Sciatic nerve (tissue), 2 donors: ENCODE measurements at regions not wholly inside any gene's neighbourhood (a gene's known extent, or its start where the extent isn't known, plus 50 kb on each side); places are given as distances from the start of the nearest gene placed in this dataset.

Experiments
- ATAC-seq: fragments of 200-7000 bp; cut with Tn5 transposase; one replicate; pipeline ENCODE4 v1.9.1; 2020; ENCODE audit warnings: mild to moderate bottlenecking, moderate library complexity
- DNase-seq: peaks from one replicate; pipeline ENCODE4 v3.0.0-alpha.2; 2020; ENCODE audit warnings: low spot score
- intact Hi-C: fragments of 100-400 bp; cut with DNase I; formaldehyde crosslinking; loops from one replicate; pipeline ENCODE4 v1.14.2; 2022
- donor health status: DM: no; HTN: no; CAD: no.
- donor health status: DM: no; HTN: no; CAD: no.

GRCh38 chr3:25000971-25001591 is 427.0 kb upstream of the RARB start:
- intact Hi-C loops = no loop called here
- ATAC-seq = peak; percentile 32

DNA sequence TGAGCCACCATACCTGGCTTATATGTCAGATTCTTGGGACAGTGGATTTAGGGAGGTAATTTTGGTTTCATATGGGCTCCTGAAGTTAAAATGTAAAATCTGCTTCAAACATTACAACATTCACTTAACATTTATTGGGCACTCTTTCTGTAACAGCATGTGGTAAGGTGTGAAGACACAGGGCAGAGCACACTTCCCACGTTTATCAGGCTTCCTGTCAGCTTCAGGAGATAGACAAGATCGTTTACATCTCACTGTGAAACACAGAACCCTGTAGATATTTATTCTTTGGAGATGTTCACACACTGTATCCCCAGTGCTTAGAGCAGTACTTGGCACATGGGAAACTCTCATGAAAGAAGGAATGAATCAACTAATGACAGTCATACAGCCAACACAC is 426.0 kb upstream of the RARB start:
- ATAC-seq (no peak), DNase-seq (no peak)
- intact Hi-C loops = no loop called here

More at GRCh38 chr3:25000971-25001591, 427.0 kb upstream of the RARB start:
- DNase-seq = no peak

DNA sequence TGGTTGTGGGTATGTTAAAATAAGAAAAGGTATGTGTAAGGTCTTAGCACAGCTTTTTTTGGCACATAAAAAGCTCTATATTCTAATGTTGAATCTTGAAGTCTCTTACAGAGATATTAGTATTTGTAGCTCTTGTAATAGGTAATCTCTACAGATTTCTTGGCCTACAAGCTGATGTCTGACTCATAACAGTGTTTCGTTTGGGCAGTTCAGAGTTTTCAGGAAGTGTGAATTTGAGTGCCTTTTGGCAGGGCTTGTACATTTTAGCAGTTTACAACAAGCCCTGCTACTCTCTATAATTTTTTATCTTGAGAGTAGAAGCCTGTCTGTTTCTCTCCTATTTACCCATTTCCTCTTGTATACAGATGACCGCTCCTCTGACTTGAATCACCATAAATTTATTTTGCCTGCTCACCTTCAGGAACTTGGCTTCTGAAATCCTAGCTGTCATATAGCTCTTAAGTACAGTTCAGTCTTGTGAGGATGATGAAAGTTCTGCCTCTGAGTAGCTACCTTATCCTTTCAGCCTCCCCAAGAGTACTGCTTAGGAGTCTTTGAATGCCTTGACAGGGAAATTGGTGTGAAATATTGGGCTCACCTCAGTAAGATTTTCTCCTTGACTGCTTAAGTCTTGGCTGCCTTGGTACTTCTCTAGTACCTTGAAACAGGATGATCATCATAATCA is 419.9 kb upstream of the RARB start:
- intact Hi-C loops = no loop called here
- ATAC-seq (peak; percentile 90), DNase-seq (no peak)

DNA sequence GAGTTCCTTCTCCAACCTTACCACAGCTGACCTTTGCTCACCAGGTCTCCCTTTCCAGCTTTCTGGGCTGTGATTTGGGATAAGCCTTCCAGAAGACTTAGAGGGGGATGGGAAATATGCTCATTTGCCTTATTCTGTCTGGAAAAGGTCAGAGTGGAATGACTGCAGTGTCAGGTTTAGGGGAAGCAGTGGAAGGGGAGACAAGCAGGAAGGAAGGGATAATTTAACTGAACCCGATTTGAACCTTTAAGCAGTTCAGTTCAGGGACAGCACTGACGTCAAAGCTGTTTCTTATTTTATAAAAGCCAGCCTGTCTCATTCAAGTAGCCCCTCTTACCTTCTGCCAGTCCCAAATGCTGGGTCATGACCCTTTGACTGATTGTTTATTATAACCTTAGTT is 418.4 kb upstream of the RARB start:
- intact Hi-C loops = no loop called here
- ATAC-seq (peak; percentile 29), DNase-seq (no peak)

DNA sequence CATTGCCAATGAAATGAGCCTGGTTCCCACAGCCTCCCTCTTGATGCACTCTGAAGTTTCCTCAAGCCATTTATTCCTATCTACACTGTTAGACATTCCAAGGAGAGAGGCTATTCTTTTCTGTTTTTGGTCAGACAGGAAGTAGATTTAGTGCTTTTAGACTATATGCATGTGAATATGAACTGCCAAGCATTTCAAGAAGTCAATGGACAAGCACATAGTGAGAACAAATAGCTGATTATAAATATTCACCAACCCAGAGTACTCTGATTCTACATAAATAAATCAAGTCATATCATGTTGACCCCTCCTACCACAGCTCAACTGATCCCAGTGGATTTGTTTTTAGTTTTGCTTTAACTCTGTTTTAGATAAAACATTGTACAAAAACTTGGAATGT is 412.5 kb upstream of the RARB start:
- no peak for ATAC-seq
- intact Hi-C loops = no loop called here
- DNase-seq = no peak

DNA sequence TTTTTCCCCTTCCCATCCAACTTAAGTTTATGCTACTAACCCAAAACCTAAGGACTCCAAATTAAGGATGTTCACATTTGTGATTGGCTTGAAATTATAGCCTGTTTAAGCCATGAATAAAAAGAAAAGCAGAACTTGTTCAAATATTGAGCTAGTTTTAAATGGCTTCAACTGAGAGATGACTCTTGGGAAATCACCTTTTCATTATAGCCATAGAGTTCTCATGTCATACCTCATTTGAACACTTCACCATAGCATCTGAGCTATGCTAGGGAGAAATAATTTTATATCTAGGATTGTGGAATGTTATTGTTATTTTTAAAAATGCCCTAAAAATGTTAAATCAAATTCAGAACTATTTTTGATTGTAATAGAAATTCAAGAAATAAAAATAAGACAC is 409.2 kb upstream of the RARB start:
- DNase-seq = no peak
- intact Hi-C loops = no loop called here
- no peak for ATAC-seq

DNA sequence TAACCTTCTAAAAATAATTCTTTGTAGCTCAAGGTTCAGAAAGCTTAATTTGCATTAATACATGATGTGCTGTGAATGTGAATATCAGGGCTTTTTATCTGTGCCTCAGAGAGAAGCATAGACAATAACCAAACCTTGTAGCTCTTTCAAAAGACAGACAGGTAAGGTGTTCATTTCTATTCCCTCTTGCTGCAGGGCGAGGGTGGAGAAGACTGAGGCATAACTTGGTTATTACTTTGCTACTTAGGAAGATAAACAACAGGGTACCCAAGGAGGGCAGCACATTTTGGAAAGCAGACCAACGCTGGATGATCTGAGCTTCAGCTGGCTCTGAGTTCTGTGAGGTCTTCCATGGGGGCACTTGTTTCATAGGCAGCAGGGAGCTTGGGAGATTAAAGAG is 408.6 kb upstream of the RARB start:
- ATAC-seq = no peak
- DNase-seq = no peak
- intact Hi-C loops = no loop called here

- intact Hi-C loops = no loop called here
- no peak for DNase-seq
- ATAC-seq = peak; percentile 80
These were observed 406.2 kb upstream of the RARB start for GRCh38 chr3:25021816-25022215.

- DNase-seq (no peak), ATAC-seq (no peak)
- intact Hi-C loops = no loop called here
These were observed 404.2 kb upstream of the RARB start for GRCh38 chr3:25023876-25024275.

DNA sequence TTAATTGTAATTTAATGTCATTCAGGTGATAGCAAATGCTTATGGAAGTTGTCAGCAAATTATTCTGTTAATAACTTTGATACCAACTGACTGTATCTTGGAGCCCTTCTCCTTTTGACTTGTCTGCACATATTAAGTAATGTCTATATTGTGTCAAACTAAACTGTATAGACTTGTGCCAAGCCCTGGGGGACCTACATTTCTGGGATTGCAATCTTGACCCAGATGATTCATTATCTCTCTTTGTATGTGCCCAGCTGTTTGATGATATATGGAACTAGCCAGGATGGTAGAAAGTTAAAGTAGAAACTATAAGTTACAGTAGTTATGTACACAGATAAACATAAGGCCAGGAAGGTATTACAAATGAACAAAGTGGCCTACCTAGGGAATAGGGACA is 402.8 kb upstream of the RARB start:
- DNase-seq = no peak
- intact Hi-C loops = no loop called here
- ATAC-seq = no peak

- intact Hi-C loops = no loop called here
- no peak for DNase-seq
- ATAC-seq = no peak
These were observed 400.4 kb upstream of the RARB start for GRCh38 chr3:25027650-25028049.

GRCh38 chr3:25029820-25030219 is 398.2 kb upstream of the RARB start:
- intact Hi-C loops = no loop called here

GRCh38 chr3:25032344-25032743 is 395.7 kb upstream of the RARB start:
- no peak for ATAC-seq
- DNase-seq = no peak
- intact Hi-C loops = no loop called here

More at GRCh38 chr3:25029820-25030219, 398.2 kb upstream of the RARB start:
- ATAC-seq = no peak
- no peak for DNase-seq

DNA sequence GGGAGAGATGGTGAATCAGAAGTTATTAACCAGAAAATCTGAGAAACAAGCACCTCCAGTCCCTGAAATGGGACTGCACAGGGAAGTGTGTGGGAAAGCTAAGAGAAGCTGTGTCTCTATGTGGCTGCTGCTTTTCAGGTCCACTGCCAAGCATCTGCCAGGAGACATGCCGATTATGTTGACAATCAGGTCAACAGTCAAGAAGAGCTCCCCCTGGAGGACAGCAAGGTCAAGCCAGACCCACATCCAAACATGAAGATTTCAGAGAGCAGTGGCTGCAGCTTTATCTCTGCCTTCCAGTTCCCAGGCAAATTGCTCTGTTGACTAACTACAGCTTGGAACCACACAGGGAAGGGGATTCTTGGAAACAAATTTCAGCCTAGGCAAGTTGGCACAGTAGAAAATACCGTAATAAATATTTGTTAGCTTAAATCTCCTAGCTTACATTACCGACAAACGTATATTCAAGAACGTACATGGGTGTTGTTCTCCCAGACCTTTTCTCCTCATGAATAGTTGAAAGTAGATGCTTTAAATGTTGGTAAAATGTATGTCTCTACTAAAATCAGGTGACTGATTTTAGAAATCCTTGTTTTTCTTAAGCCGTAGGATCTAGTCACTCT is 394.5 kb upstream of the RARB start:
- ATAC-seq = peak; percentile 57
- intact Hi-C loops = no loop called here
- DNase-seq = no peak

- DNase-seq = no peak
- no peak for ATAC-seq
- intact Hi-C loops = no loop called here
These were observed 392.5 kb upstream of the RARB start for GRCh38 chr3:25035526-25035925.

- intact Hi-C loops = no loop called here
- ATAC-seq = peak; percentile 27
- DNase-seq = no peak
These were observed 391.4 kb upstream of the RARB start for GRCh38 chr3:25036633-25037032.

- ATAC-seq (peak; percentile 85), DNase-seq (no peak)
- intact Hi-C loops = no loop called here
These were observed 391.0 kb upstream of the RARB start for GRCh38 chr3:25037049-25037547.

GRCh38 chr3:25038271-25038670 is 389.8 kb upstream of the RARB start:
- ATAC-seq = no peak
- intact Hi-C loops = no loop called here
- no peak for DNase-seq

DNA sequence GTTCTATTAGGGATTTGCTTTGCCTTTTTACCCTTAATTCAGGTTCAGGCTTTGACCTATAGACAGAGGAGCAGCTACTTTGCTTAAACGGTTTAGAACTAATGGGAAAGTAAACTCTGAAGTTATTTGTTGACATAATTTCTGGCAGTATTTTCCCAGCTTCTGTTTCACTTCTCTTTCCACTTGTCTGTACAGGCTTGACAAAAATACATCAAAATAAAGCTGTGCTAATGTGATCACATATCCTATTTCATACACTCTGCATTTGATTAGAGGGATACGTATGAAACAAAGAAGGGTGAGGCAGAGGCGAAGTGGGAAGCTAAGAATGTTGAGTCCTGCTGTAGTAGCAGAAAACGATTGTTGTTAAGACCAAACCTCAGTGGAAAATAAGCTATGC is 389.1 kb upstream of the RARB start:
- intact Hi-C loops = no loop called here
- ATAC-seq = no peak
- DNase-seq = no peak

DNA sequence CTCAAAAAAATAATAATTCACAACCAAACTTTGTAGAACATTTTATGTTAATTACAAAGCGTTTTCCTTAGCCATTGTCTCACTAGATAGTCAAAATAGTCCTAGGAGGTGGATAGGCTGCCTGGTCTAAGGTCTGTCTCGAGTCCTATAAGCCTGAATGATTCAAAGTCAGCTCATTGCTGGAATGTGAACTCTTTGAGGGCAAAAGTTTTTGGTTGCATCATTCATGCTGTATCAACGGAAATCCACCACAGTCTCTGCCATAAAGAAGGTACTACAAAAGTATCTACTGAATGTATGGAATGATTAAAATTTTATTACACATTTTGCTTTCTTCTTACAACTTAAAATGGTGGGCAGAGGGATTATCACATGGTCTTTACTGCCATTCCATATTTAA is 387.3 kb upstream of the RARB start:
- DNase-seq (no peak), ATAC-seq (no peak)
- intact Hi-C loops = no loop called here
